PFSK-1 (cell line): ENCODE measurements at regions not wholly inside any gene's neighbourhood (a gene's known extent, or its start where the extent isn't known, plus 50 kb on each side); places are given as distances from the start of the nearest gene placed in this dataset.

Experiments
- FOXP2 ChIP-seq: optimal IDR thresholded peaks from 2 replicates; pipeline ENCODE3; 2011; ENCODE audit warnings: borderline replicate concordance, control low read depth, inconsistent platforms; ENCODE audit not compliant: insufficient read depth; ENCODE audit errors: extremely low read length, extremely low read depth
- POLR2AphosphoS5 ChIP-seq: IDR thresholded peaks from 2 replicates; pipeline ENCODE4 v1.6.1; 2012; ENCODE audit warnings: low read depth, mild to moderate bottlenecking, control low read depth, low read length, moderate library complexity
- REST ChIP-seq, 2 experiments: IDR thresholded peaks; 2 replicates each; pipeline versions ENCODE4 v1.6.1 to v1.8.0; 2011 to 2012; ENCODE audit warnings: low read depth in 2 of 2, low read length in 2 of 2, control low read depth in 1 of 2, inconsistent platforms in 1 of 2, mild to moderate bottlenecking in 1 of 2, moderate library complexity in 1 of 2; ENCODE audit not compliant: insufficient read depth in 1 of 2
- SIN3A ChIP-seq: IDR thresholded peaks from 2 replicates; pipeline ENCODE4 v1.6.1; 2012; ENCODE audit warnings: mild to moderate bottlenecking, low read length, moderate library complexity, borderline replicate concordance; ENCODE audit not compliant: insufficient read depth
- TAF1 ChIP-seq: IDR thresholded peaks from 2 replicates; pipeline ENCODE4 v1.6.1; 2012; ENCODE audit warnings: low read length, control low read depth, borderline replicate concordance; ENCODE audit not compliant: insufficient read depth

GRCh38 chr5:39822020-39822419, 397.2 kb upstream of the DAB2 start:
- no peak for TF ChIP-seq TAF1

GRCh38 chr5:39816866-39817265, 392.1 kb upstream of the DAB2 start:
- TF ChIP-seq FOXP2 (no peak), REST (IDR thresholded peaks at IDR 0.05; ENCODE audit: insufficient read depth in 1 of 2, low read depth in 2 of 2, low read length in 2 of 2) (no peak), SIN3A (no peak), TAF1 (no peak), POLR2AphosphoS5 (no peak)

GRCh38 chr5:39816156-39816845, 391.5 kb upstream of the DAB2 start:
- TF ChIP-seq POLR2AphosphoS5 (no peak), FOXP2 (no peak), SIN3A (no peak), REST (IDR thresholded peaks at IDR 0.05; ENCODE audit: insufficient read depth in 1 of 2, low read depth in 2 of 2, low read length in 2 of 2) (no peak), TAF1 (no peak)

- TF ChIP-seq FOXP2 = no peak
- TF ChIP-seq POLR2AphosphoS5 = no peak
- TF ChIP-seq REST (IDR thresholded peaks at IDR 0.05; ENCODE audit: insufficient read depth in 1 of 2, low read depth in 2 of 2, low read length in 2 of 2) = no peak
- TF ChIP-seq TAF1 = no peak
- TF ChIP-seq SIN3A = no peak
Observed at GRCh38 chr5:39815711-39816110, 390.9 kb upstream of the DAB2 start.

GRCh38 chr5:39811381-39811780, 386.6 kb upstream of the DAB2 start:
- TF ChIP-seq FOXP2 = no peak
- TF ChIP-seq SIN3A = no peak
- TF ChIP-seq POLR2AphosphoS5 = no peak
- TF ChIP-seq TAF1 = no peak
- no peak for TF ChIP-seq REST (IDR thresholded peaks at IDR 0.05; ENCODE audit: insufficient read depth in 1 of 2, low read depth in 2 of 2, low read length in 2 of 2)
